Type B pancreatic cell (in vitro differentiated cells): ENCODE measurements at regions not wholly inside any gene's neighbourhood (a gene's known extent, or its start where the extent isn't known, plus 50 kb on each side); places are given as distances from the start of the nearest gene placed in this dataset.

Experiments used
- DNase-seq: peaks from one replicate; pipeline ENCODE4 v3.0.0; 2021; ENCODE audit warnings: mixed read lengths; ENCODE audit not compliant: unreplicated experiment; ENCODE audit errors: extremely low spot score
- H3K27ac Mint-ChIP-seq: 2 replicates; pipeline ENCODE4 v1.8.0; 2021; ENCODE audit warnings: mild to moderate bottlenecking, mixed read lengths
- H3K27me3 Mint-ChIP-seq: 2 replicates; pipeline ENCODE4 v1.8.0; 2021; ENCODE audit warnings: mixed read lengths
- H3K36me3 Mint-ChIP-seq: 2 replicates; pipeline ENCODE4 v1.8.0; 2021; ENCODE audit warnings: mixed read lengths
- H3K4me1 Mint-ChIP-seq: one replicate; pipeline ENCODE4 v1.8.0; 2021; ENCODE audit warnings: mixed read lengths; ENCODE audit not compliant: unreplicated experiment
- H3K4me3 Mint-ChIP-seq: 2 replicates; pipeline ENCODE4 v1.8.0; 2021; ENCODE audit warnings: mild to moderate bottlenecking, mixed read lengths
- H3K9me3 Mint-ChIP-seq: 2 replicates; pipeline ENCODE4 v1.8.0; 2021; ENCODE audit warnings: mixed read lengths
- CTCF ChIP-seq: fragments of 200-600 bp; sonication (generic); conservative IDR thresholded peaks from 2 replicates; pipeline ENCODE4 v1.5.0; 2021; ENCODE audit warnings: antibody characterized with exemption, mild to moderate bottlenecking

GRCh38 chr6:144555066-144555465 lies 269.9 kb downstream of the UTRN start:
- no peak overlapping the region for H3K27ac Mint-ChIP-seq
- H3K9me3 Mint-ChIP-seq: no peaks in the 10 kb centered on the region
- H3K4me3 Mint-ChIP-seq: no peak overlapping the region
- peaks cover 6% of the 10 kb centered on the region for H3K4me1 Mint-ChIP-seq
- H3K27me3 Mint-ChIP-seq: no peaks in the 10 kb centered on the region
- TF ChIP-seq CTCF: no peak
- no peak for DNase-seq
- peaks cover 33% of the 10 kb centered on the region for H3K36me3 Mint-ChIP-seq

- peaks cover 10% of the 10 kb centered on the region for H3K36me3 Mint-ChIP-seq
- TF ChIP-seq CTCF: no peak
- H3K27me3 Mint-ChIP-seq: no peaks in the 10 kb centered on the region
- H3K4me3 Mint-ChIP-seq: no peak overlapping the region
- no peaks in the 10 kb centered on the region for H3K9me3 Mint-ChIP-seq
- peak overlapping the region; percentile 3 for H3K27ac Mint-ChIP-seq
- H3K4me1 Mint-ChIP-seq: peaks cover 9% of the 10 kb centered on the region
- DNase-seq: no peak
Observed at GRCh38 chr6:144559865-144560593, 274.9 kb downstream of the UTRN start.

- Mint-ChIP-seq H3K27me3 (no peaks in the 10 kb centered on the region), H3K4me3 (no peak overlapping the region), H3K9me3 (no peaks in the 10 kb centered on the region), H3K4me1 (peaks cover 9% of the 10 kb centered on the region), H3K36me3 (peaks cover 7% of the 10 kb centered on the region), H3K27ac (no peak overlapping the region)
- TF ChIP-seq CTCF: no peak
- DNase-seq: no peak
Observed at GRCh38 chr6:144561455-144562043, 276.4 kb downstream of the UTRN start.

- H3K4me3 Mint-ChIP-seq: no peak overlapping the region
- no peak overlapping the region for H3K27ac Mint-ChIP-seq
- no peaks in the 10 kb centered on the region for H3K9me3 Mint-ChIP-seq
- DNase-seq: no peak
- no peak for TF ChIP-seq CTCF
- H3K4me1 Mint-ChIP-seq: peaks cover 9% of the 10 kb centered on the region
- H3K27me3 Mint-ChIP-seq: no peaks in the 10 kb centered on the region
- peaks cover 3% of the 10 kb centered on the region for H3K36me3 Mint-ChIP-seq
Observed at GRCh38 chr6:144564202-144564601, 279.1 kb downstream of the UTRN start.

GRCh38 chr6:144566868-144567615 lies 281.9 kb downstream of the UTRN start:
- no peak for DNase-seq
- peaks cover 9% of the 10 kb centered on the region for H3K36me3 Mint-ChIP-seq
- H3K27me3 Mint-ChIP-seq: no peaks in the 10 kb centered on the region
- no peaks in the 10 kb centered on the region for H3K9me3 Mint-ChIP-seq
- H3K4me3 Mint-ChIP-seq: no peak overlapping the region
- H3K27ac Mint-ChIP-seq: no peak overlapping the region
- no peaks in the 10 kb centered on the region for H3K4me1 Mint-ChIP-seq
- TF ChIP-seq CTCF: no peak
